ENCODE measurements at regions not wholly inside any gene's neighbourhood (a gene's known extent, or its start where the extent isn't known, plus 50 kb on each side); places are given as distances from the start of the nearest gene placed in this dataset.

DNA sequence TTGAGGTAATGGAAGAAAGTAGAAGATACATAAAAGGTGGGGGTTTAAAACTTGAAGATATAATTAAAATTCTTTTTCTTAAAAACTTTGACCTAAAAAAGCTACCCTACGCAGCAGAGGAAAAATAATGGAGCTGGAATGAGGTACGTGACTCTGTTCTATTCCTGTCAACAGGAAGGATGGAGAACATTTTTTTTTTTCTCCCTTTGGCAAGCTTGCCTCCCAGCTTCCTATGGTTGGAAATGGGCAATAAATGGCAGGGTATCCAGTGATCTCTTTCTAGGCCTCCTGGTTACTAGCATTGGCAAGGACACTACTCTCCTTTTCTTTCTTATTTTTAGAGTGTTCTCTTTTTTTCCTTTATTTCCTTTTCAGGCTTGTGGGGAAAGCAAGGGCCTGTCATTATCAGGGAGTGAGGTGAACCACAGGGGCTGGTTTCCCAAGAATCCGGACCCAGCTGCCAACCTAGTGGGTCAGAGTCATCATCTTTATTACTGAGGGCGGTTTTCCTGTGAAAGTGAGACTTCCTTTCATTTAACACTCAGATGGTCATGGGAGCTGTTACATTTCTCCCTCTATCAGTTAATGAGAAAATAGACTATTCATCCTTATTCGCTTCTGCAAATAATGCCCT, 224.6 kb downstream of the SPRY1 start:
- Histone ChIP-seq H3K27ac (ENCODE audit: low read depth, low read length) (peak overlapping the region; percentile 7), H3K9ac (ENCODE audit: low read length) (no peak overlapping the region), H3K36me3 (ENCODE audit: control insufficient read depth, insufficient read depth, low read length) (no peaks in the 10 kb centered on the region), H3K27me3 (ENCODE audit: control insufficient read depth, insufficient read depth, low read length) (no peaks in the 10 kb centered on the region), H3K4me3 (ENCODE audit: low read length) (no peak overlapping the region), H3K4me1 (ENCODE audit: control insufficient read depth, insufficient read depth, low read length) (peaks cover 15% of the 10 kb centered on the region)

DNA sequence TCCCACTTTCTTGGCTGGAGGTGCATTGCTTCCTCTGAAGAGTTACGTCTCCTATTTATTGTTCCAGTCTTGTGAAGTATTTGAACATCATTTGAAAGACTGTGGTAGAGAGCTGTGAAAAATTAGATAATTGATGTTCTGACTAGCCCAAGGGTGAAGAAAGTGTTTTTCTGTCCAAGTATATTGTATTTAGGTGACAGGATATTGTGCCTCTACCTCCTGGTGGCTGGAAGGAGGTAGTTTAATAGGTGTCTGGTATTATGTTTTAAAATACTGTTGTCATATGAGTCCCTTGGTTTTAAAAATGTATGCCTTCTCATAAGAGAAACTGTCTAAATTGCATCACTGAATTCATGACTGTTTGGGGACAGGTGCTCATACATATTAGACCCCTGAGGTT, 226.0 kb downstream of the SPRY1 start:
- no peak overlapping the region for H3K9ac ChIP-seq (ENCODE audit: low read length)
- no peaks in the 10 kb centered on the region for H3K36me3 ChIP-seq (ENCODE audit: control insufficient read depth, insufficient read depth, low read length)
- peaks cover 4% of the 10 kb centered on the region for H3K4me1 ChIP-seq (ENCODE audit: control insufficient read depth, insufficient read depth, low read length)
- no peaks in the 10 kb centered on the region for H3K27me3 ChIP-seq (ENCODE audit: control insufficient read depth, insufficient read depth, low read length)
- no peak overlapping the region for H3K27ac ChIP-seq (ENCODE audit: low read depth, low read length)
- H3K4me3 ChIP-seq (ENCODE audit: low read length), result no peak overlapping the region

DNA sequence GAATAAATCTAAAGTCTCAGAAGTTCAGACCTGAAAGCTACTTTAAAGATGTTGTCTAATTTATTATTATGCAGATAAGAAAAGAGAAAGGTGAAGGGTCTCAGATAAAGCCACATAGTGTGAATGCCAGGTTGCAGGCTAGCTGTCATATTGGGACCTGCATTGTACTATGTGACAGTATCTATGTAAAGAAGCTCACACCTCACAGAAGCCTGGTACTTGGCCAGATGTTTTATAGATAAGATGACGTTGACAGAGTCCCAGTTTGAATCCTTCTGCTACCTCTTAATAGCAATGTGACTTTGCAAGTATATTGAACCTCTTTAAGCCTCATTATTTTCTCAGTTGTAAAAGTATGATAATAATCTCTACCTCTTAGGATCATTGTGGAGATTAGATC, 227.0 kb downstream of the SPRY1 start:
- no peak overlapping the region for H3K27ac ChIP-seq (ENCODE audit: low read depth, low read length)
- H3K4me1 ChIP-seq (ENCODE audit: control insufficient read depth, insufficient read depth, low read length), result peaks cover 4% of the 10 kb centered on the region
- H3K27me3 ChIP-seq (ENCODE audit: control insufficient read depth, insufficient read depth, low read length), result no peaks in the 10 kb centered on the region
- no peaks in the 10 kb centered on the region for H3K36me3 ChIP-seq (ENCODE audit: control insufficient read depth, insufficient read depth, low read length)
- no peak overlapping the region for H3K9ac ChIP-seq (ENCODE audit: low read length)
- H3K4me3 ChIP-seq (ENCODE audit: low read length), result no peak overlapping the region

GRCh38 chr4:123624959-123625358, 228.4 kb downstream of the SPRY1 start:
- Histone ChIP-seq H3K9ac (ENCODE audit: low read length) (no peak overlapping the region), H3K4me1 (ENCODE audit: control insufficient read depth, insufficient read depth, low read length) (peaks cover 4% of the 10 kb centered on the region), H3K36me3 (ENCODE audit: control insufficient read depth, insufficient read depth, low read length) (no peaks in the 10 kb centered on the region), H3K4me3 (ENCODE audit: low read length) (no peak overlapping the region), H3K27me3 (ENCODE audit: control insufficient read depth, insufficient read depth, low read length) (no peaks in the 10 kb centered on the region), H3K27ac (ENCODE audit: low read depth, low read length) (no peak overlapping the region)

GRCh38 chr4:123628288-123628687, 231.7 kb downstream of the SPRY1 start:
- Histone ChIP-seq H3K4me1 (ENCODE audit: control insufficient read depth, insufficient read depth, low read length) (no peaks in the 10 kb centered on the region), H3K27me3 (ENCODE audit: control insufficient read depth, insufficient read depth, low read length) (no peaks in the 10 kb centered on the region), H3K36me3 (ENCODE audit: control insufficient read depth, insufficient read depth, low read length) (no peaks in the 10 kb centered on the region), H3K27ac (ENCODE audit: low read depth, low read length) (no peak overlapping the region), H3K4me3 (ENCODE audit: low read length) (no peak overlapping the region), H3K9ac (ENCODE audit: low read length) (no peak overlapping the region)

GRCh38 chr4:123631786-123632692, 235.4 kb downstream of the SPRY1 start:
- H3K9ac ChIP-seq (ENCODE audit: low read length), result no peak overlapping the region

GRCh38 chr4:123632693-123633030, 236.1 kb downstream of the SPRY1 start:
- H3K36me3 ChIP-seq (ENCODE audit: control insufficient read depth, insufficient read depth, low read length), result no peaks in the 10 kb centered on the region

More at GRCh38 chr4:123631786-123632692, 235.4 kb downstream of the SPRY1 start:
- no peaks in the 10 kb centered on the region for H3K27me3 ChIP-seq (ENCODE audit: control insufficient read depth, insufficient read depth, low read length)
- no peak overlapping the region for H3K27ac ChIP-seq (ENCODE audit: low read depth, low read length)
- no peaks in the 10 kb centered on the region for H3K36me3 ChIP-seq (ENCODE audit: control insufficient read depth, insufficient read depth, low read length)
- H3K4me3 ChIP-seq (ENCODE audit: low read length), result no peak overlapping the region
- H3K4me1 ChIP-seq (ENCODE audit: control insufficient read depth, insufficient read depth, low read length), result no peaks in the 10 kb centered on the region

GRCh38 chr4:123638834-123639233, 242.2 kb downstream of the SPRY1 start:
- H3K36me3 ChIP-seq (ENCODE audit: control insufficient read depth, insufficient read depth, low read length), result no peaks in the 10 kb centered on the region
- H3K27ac ChIP-seq (ENCODE audit: low read depth, low read length), result no peak overlapping the region
- H3K4me3 ChIP-seq (ENCODE audit: low read length), result no peak overlapping the region
- no peak overlapping the region for H3K9ac ChIP-seq (ENCODE audit: low read length)
- H3K4me1 ChIP-seq (ENCODE audit: control insufficient read depth, insufficient read depth, low read length), result no peaks in the 10 kb centered on the region
- no peaks in the 10 kb centered on the region for H3K27me3 ChIP-seq (ENCODE audit: control insufficient read depth, insufficient read depth, low read length)

More at GRCh38 chr4:123632693-123633030, 236.1 kb downstream of the SPRY1 start:
- Histone ChIP-seq H3K27me3 (ENCODE audit: control insufficient read depth, insufficient read depth, low read length) (no peaks in the 10 kb centered on the region), H3K4me1 (ENCODE audit: control insufficient read depth, insufficient read depth, low read length) (no peaks in the 10 kb centered on the region), H3K27ac (ENCODE audit: low read depth, low read length) (no peak overlapping the region), H3K4me3 (ENCODE audit: low read length) (no peak overlapping the region), H3K9ac (ENCODE audit: low read length) (no peak overlapping the region)

- Histone ChIP-seq H3K4me3 (ENCODE audit: low read length) (no peak overlapping the region), H3K36me3 (ENCODE audit: control insufficient read depth, insufficient read depth, low read length) (no peaks in the 10 kb centered on the region), H3K9ac (ENCODE audit: low read length) (no peak overlapping the region), H3K27ac (ENCODE audit: low read depth, low read length) (no peak overlapping the region), H3K27me3 (ENCODE audit: control insufficient read depth, insufficient read depth, low read length) (no peaks in the 10 kb centered on the region), H3K4me1 (ENCODE audit: control insufficient read depth, insufficient read depth, low read length) (no peaks in the 10 kb centered on the region)
These were observed 243.7 kb downstream of the SPRY1 start for GRCh38 chr4:123640271-123640670.

DNA sequence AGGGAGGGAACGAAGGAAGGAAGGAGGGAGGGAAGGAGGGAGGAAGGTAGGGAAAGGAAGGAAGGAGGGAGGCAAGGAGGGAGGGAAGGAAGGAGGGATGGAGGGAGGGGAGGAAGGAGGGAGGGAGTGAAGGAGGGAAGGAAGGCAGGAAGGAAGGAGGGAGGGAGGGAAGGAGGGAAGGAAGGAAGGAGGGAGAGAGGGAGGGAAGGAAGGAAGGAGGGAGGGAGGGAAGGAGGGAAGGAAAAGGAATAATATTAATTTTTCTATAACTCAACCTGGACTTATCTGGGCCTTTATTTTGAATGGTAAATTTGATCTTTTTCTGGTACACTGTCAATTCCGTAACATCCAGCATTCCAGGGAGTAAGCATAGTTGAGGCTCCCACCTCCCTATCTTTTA, 244.2 kb downstream of the SPRY1 start:
- H3K27me3 ChIP-seq (ENCODE audit: control insufficient read depth, insufficient read depth, low read length), result no peaks in the 10 kb centered on the region
- H3K4me3 ChIP-seq (ENCODE audit: low read length), result no peak overlapping the region
- H3K27ac ChIP-seq (ENCODE audit: low read depth, low read length), result no peak overlapping the region
- no peaks in the 10 kb centered on the region for H3K4me1 ChIP-seq (ENCODE audit: control insufficient read depth, insufficient read depth, low read length)
- no peaks in the 10 kb centered on the region for H3K36me3 ChIP-seq (ENCODE audit: control insufficient read depth, insufficient read depth, low read length)
- no peak overlapping the region for H3K9ac ChIP-seq (ENCODE audit: low read length)

GRCh38 chr4:123643691-123644090, 247.1 kb downstream of the SPRY1 start:
- H3K4me3 ChIP-seq (ENCODE audit: low read length), result no peak overlapping the region
- no peaks in the 10 kb centered on the region for H3K27me3 ChIP-seq (ENCODE audit: control insufficient read depth, insufficient read depth, low read length)
- H3K36me3 ChIP-seq (ENCODE audit: control insufficient read depth, insufficient read depth, low read length), result no peaks in the 10 kb centered on the region
- H3K9ac ChIP-seq (ENCODE audit: low read length), result no peak overlapping the region
- H3K4me1 ChIP-seq (ENCODE audit: control insufficient read depth, insufficient read depth, low read length), result no peaks in the 10 kb centered on the region
- H3K27ac ChIP-seq (ENCODE audit: low read depth, low read length), result peak overlapping the region; percentile 19

DNA sequence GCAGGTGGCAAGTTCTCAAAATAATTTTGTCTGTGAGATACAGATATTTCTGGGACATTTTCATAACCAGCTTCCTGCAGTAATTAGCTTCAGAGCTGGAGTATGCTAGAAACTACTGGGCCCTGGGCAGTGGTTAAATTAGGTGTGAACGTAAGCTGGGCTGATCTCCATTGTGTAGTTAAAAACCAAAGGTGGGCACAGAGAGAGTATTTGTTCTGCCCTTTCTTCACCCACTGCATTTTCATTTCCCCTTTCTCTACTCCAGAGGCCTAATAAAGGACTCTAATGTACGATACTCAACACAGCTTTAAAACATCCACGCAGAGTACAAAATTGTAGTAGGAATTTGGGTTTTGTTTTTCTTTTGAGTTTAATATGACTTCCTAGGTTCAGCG, 252.7 kb downstream of the SPRY1 start:
- H3K4me3 ChIP-seq (ENCODE audit: low read length), result peak overlapping the region; percentile 41
- H3K9ac ChIP-seq (ENCODE audit: low read length), result no peak overlapping the region
- H3K36me3 ChIP-seq (ENCODE audit: control insufficient read depth, insufficient read depth, low read length), result no peaks in the 10 kb centered on the region
- H3K27ac ChIP-seq (ENCODE audit: low read depth, low read length), result peak overlapping the region; percentile 88
- no peaks in the 10 kb centered on the region for H3K27me3 ChIP-seq (ENCODE audit: control insufficient read depth, insufficient read depth, low read length)
- peaks cover 21% of the 10 kb centered on the region for H3K4me1 ChIP-seq (ENCODE audit: control insufficient read depth, insufficient read depth, low read length)
